CD4-positive, alpha-beta memory T cell (primary cell): ENCODE measurements at regions not wholly inside any gene's neighbourhood (a gene's known extent, or its start where the extent isn't known, plus 50 kb on each side); places are given as distances from the start of the nearest gene placed in this dataset.
A peak's percentile ranks its signal among the peaks of the same experiment; 100 is the strongest.

Experiments used
- CTCF ChIA-PET: fragments of 350-600 bp; sonication (Branson Sonifier 250); formaldehyde crosslinking; loops from one replicate; lab custom pipeline; 2021; ENCODE audit warnings: inconsistent platforms; ENCODE audit not compliant: partially characterized antibody; lab: Charles Lee
- POLR2A ChIA-PET: fragments of 350-600 bp; sonication (Branson Sonifier 250); formaldehyde crosslinking; loops from one replicate; lab custom pipeline; 2021; ENCODE audit not compliant: partially characterized antibody; lab: Charles Lee
- DNase-seq, 5 donors: peaks; one replicate each; pipeline versions ENCODE4 v3.0.0 to v3.0.0-alpha.2; 2020 to 2022; ENCODE audit warnings: mixed read lengths in 1 of 5
- H3K27ac ChIP-seq: one replicate; pipeline ENCODE4 v1.7.0; 2013; ENCODE audit warnings: low read depth, low read length
- H3K27me3 ChIP-seq: 2 replicates; pipeline ENCODE4 v1.7.0; 2013; ENCODE audit warnings: mild to moderate bottlenecking, low read length, moderate library complexity; ENCODE audit not compliant: insufficient read depth
- H3K36me3 ChIP-seq: 2 replicates; pipeline ENCODE4 v1.7.0; 2013; ENCODE audit warnings: mild to moderate bottlenecking, low read length, moderate library complexity; ENCODE audit not compliant: insufficient read depth
- H3K4me1 ChIP-seq: 2 replicates; pipeline ENCODE4 v1.7.0; 2013; ENCODE audit warnings: mild to moderate bottlenecking, low read length, moderate library complexity; ENCODE audit not compliant: insufficient read depth
- H3K4me3 ChIP-seq, 2 donors: one replicate each; pipeline ENCODE4 v1.7.0; 2013; ENCODE audit warnings: low read length in 2 of 2, mild to moderate bottlenecking in 1 of 2
- H3K9me3 ChIP-seq, 2 donors: one replicate each; pipeline ENCODE4 v1.7.0; 2013; ENCODE audit warnings: low read length in 2 of 2, control low read depth in 1 of 2; ENCODE audit not compliant: control insufficient read depth in 1 of 2
- H3K27ac Mint-ChIP-seq, 7 donors: one replicate each; pipeline ENCODE4 v1.8.0; 2020 to 2021; ENCODE audit warnings: mixed read lengths in 7 of 7, mild to moderate bottlenecking in 6 of 7, inconsistent platforms in 3 of 7, moderate library complexity in 3 of 7
- H3K27me3 Mint-ChIP-seq, 2 donors: one replicate each; pipeline ENCODE4 v1.8.0; 2020 to 2021; ENCODE audit warnings: mixed read lengths in 2 of 2
- H3K36me3 Mint-ChIP-seq, 2 donors: one replicate each; pipeline ENCODE4 v1.8.0; 2020 to 2021; ENCODE audit warnings: mixed read lengths in 2 of 2, inconsistent platforms in 1 of 2, mild to moderate bottlenecking in 1 of 2
- H3K4me1 Mint-ChIP-seq, 4 donors: one replicate each; pipeline ENCODE4 v1.8.0; 2020 to 2021; ENCODE audit warnings: mixed read lengths in 4 of 4, mild to moderate bottlenecking in 1 of 4
- H3K4me3 Mint-ChIP-seq, 8 donors: one replicate each; pipeline ENCODE4 v1.8.0; 2020 to 2021; ENCODE audit warnings: mixed read lengths in 8 of 8, mild to moderate bottlenecking in 7 of 8, moderate library complexity in 6 of 8, inconsistent platforms in 3 of 8
- H3K9me3 Mint-ChIP-seq, 8 donors: one replicate each; pipeline ENCODE4 v1.8.0; 2020 to 2021; ENCODE audit warnings: mixed read lengths in 8 of 8, mild to moderate bottlenecking in 5 of 8, inconsistent platforms in 3 of 8, moderate library complexity in 1 of 8
- intact Hi-C: fragments of 100-400 bp; cut with micrococcal nuclease; formaldehyde crosslinking; loops from one replicate; pipeline ENCODE4 v1.15.1; 2023

DNA sequence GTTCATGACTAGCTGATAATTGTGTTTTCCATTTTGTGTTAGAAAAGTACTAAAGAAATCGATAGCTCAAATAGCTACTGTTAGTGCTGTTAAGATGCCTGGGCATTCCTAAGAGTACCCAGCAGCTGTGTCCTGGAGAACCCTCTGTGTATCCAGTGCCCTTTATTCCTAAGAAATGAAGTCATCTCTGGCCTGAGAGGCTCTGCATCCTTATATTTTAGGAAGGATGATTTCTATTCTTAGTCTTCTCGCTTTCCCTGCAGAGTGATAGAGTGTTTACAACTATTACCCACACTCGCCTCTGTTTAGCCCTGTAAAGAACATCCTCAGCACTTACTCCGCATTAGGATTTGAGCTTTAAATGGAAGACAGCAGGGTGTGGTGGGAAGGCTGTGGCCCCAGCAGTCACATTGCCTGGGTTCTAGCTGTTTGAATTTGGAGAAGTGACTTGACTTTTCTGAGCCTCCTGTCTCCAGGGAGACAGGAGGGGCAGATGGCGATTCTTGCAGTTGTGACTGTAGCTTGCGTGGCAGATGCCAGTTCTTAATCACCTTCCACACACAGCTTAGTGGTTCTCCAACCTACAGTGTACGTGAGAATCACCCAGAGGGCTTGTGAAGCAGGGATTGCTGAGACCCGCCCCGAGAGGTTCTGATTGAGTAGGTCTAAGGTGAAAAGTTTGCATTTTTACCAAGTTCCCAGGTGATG is 177.2 kb upstream of the PITX1 start:
- no peaks in the 10 kb centered on the region for H3K9me3 Mint-ChIP-seq
- Histone ChIP-seq H3K4me3 (no peak overlapping the region), H3K36me3 (no peaks in the 10 kb centered on the region), H3K4me1 (no peaks in the 10 kb centered on the region), H3K9me3 (no peaks in the 10 kb centered on the region), H3K27me3 (no peaks in the 10 kb centered on the region), H3K27ac (no peak overlapping the region)
- intact Hi-C loops, result no loop called here
- DNase-seq, result no peak
- no peak overlapping the region for H3K4me3 Mint-ChIP-seq
- peaks cover 0 to 1% (median 0%) of the 10 kb centered on the region in 4 donors for H3K4me1 Mint-ChIP-seq
- H3K27me3 Mint-ChIP-seq, result peaks cover 2 to 11% of the 10 kb centered on the region in 2 donors
- no peaks in the 10 kb centered on the region for H3K36me3 Mint-ChIP-seq
- H3K27ac Mint-ChIP-seq, result no peak overlapping the region
- ChIA-PET POLR2A (no interaction called here), CTCF (no interaction called here)

DNA sequence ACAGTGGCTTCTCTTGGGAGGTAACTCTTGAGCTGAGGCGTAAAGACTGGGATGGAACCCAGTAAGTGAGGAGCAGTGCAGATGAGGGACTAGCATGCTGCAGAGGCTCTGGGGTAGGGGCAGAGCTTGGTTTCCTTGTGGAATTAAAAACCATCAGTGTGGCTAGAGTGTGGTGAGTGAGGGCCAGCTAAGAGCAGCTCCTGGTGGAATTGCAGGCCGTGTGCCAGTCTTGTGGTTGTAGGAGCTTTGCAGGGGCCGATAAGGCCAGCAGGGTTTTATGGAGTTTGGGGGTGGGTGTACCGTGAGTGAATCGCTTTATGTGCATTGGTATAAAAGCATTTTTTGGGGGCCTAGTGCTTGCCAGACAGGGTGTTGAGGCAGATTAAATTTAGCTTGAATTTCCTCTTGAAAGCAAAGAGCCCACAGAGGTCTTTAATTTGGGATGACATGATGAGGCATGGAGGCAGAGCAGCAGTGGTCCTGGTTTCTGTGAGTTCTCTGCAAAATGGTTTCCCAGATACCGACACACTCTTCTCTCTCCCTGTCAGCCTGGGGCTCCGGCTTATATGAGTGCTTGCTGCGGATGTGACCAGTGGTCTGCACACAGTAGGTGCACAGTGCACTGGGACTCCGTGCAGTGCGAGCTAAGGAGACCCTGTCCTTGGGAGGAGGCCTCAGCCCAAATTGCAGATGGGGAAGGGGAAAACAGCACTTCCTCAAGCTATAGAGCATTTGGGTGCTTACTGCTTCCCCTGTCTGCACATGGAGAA is 176.4 kb upstream of the PITX1 start:
- H3K27ac Mint-ChIP-seq, result peak overlapping the region in 1 of 7 donors; percentile 54
- CTCF ChIA-PET, result no interaction called here
- Histone ChIP-seq H3K4me1 (no peaks in the 10 kb centered on the region), H3K27me3 (no peaks in the 10 kb centered on the region), H3K27ac (no peak overlapping the region), H3K9me3 (no peaks in the 10 kb centered on the region), H3K4me3 (no peak overlapping the region), H3K36me3 (no peaks in the 10 kb centered on the region)
- DNase-seq, result no peak
- H3K4me1 Mint-ChIP-seq, result peaks cover 0 to 1% (median 0%) of the 10 kb centered on the region in 4 donors
- no peak overlapping the region for H3K4me3 Mint-ChIP-seq
- intact Hi-C loops, result no loop called here
- H3K27me3 Mint-ChIP-seq, result peaks cover 2 to 7% of the 10 kb centered on the region in 2 donors
- POLR2A ChIA-PET, result no interaction called here
- H3K36me3 Mint-ChIP-seq, result no peaks in the 10 kb centered on the region
- no peaks in the 10 kb centered on the region for H3K9me3 Mint-ChIP-seq

DNA sequence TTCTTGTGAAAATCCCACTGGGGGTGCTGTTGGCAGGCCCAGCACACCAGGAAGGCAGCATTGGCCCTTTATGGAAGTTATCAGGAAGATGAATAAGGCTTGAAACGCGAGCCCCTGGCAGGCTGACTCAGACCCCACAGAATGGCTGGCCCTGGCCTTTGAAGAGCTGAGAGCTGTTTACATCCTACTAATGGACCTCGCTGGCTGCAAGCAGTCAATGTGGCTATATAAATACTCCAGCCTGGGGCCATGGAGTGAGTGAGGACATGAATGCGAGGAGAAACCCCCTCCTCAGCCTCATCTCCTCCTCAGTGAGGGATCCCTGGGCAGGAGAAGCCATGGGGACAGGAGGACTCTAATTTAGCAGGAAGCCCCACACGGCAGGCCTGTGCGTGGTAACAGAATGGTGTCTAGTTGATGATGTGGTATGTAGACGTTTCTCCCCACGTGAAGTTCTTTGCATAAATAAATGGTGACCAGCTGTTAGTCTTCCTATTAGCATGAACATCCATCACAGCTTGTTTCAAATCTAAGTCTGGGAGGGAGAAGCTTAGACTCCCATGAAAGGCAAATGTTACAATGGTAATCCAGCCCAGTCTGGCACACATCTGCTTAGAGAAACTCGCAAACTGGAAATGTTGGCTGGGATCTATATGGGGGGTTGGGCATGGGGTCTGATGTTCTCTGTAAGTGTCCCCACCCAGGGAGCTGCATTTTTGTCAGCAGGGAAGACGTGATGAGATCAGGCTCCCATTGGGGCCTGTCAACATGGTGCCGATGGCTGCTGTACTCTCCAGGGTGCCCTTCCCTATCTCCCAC is 175.1 kb upstream of the PITX1 start:
- H3K4me1 Mint-ChIP-seq, result peaks cover 0 to 1% (median 0%) of the 10 kb centered on the region in 4 donors
- H3K36me3 Mint-ChIP-seq, result no peaks in the 10 kb centered on the region
- Histone ChIP-seq H3K27ac (no peak overlapping the region), H3K36me3 (no peaks in the 10 kb centered on the region), H3K27me3 (no peaks in the 10 kb centered on the region), H3K4me1 (no peaks in the 10 kb centered on the region), H3K4me3 (no peak overlapping the region), H3K9me3 (no peaks in the 10 kb centered on the region)
- H3K9me3 Mint-ChIP-seq, result peaks cover 0 to 6% (median under 1%) of the 10 kb centered on the region in 8 donors
- H3K27ac Mint-ChIP-seq, result no peak overlapping the region
- H3K27me3 Mint-ChIP-seq, result peaks cover 4 to 10% of the 10 kb centered on the region in 2 donors
- CTCF ChIA-PET, result no interaction called here
- no peak for DNase-seq
- no peak overlapping the region for H3K4me3 Mint-ChIP-seq
- POLR2A ChIA-PET, result no interaction called here
- intact Hi-C loops, result no loop called here

DNA sequence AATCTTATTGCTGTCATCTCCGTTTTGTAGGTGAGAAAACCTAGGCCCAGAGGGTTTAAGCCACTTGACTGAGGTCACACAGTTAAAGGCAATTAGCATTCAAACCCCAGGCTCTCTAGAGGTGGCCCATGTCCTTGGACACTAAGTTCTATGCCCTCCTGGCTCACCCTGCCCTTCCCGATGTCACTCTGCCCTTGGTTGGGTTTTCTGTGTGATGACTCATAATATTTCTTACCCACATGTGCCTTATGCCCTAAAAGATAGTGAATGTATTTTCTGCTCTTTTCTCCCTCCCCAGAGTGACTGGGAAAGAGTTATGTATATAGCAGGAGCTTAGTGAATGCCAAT is 174.5 kb upstream of the PITX1 start:
- H3K9me3 Mint-ChIP-seq, result peaks cover 0 to 12% (median 7%) of the 10 kb centered on the region in 8 donors
- Histone ChIP-seq H3K9me3 (no peaks in the 10 kb centered on the region), H3K27me3 (no peaks in the 10 kb centered on the region), H3K36me3 (no peaks in the 10 kb centered on the region), H3K27ac (no peak overlapping the region), H3K4me1 (no peaks in the 10 kb centered on the region), H3K4me3 (no peak overlapping the region)
- H3K4me3 Mint-ChIP-seq, result no peak overlapping the region
- peaks cover 4 to 13% of the 10 kb centered on the region in 2 donors for H3K27me3 Mint-ChIP-seq
- H3K4me1 Mint-ChIP-seq, result peaks cover 0 to 1% (median 0%) of the 10 kb centered on the region in 4 donors
- DNase-seq, result no peak
- no peak overlapping the region for H3K27ac Mint-ChIP-seq
- POLR2A ChIA-PET, result no interaction called here
- peaks cover 1 to 6% of the 10 kb centered on the region in 2 donors for H3K36me3 Mint-ChIP-seq
- intact Hi-C loops, result no loop called here
- CTCF ChIA-PET, result no interaction called here

DNA sequence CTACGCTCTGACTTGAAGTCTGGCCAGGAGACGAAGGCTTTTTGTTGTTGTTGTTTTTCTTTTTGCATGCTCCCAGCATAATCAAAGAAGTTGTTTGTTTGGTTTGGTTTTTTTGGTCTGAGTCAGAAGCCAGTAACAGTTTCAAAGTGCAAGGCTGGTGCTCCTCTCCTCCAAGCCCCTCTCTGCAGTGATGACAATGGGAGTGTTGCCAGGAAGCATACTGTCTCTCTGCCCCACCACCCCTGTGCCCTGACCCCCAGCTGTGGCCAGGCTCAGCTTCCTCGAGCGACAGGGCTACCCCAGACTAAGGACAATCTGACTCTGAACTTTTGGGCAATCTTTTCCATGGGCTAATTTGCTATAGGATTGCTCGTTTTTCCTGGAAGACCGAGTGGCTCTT is 173.8 kb upstream of the PITX1 start:
- Histone ChIP-seq H3K36me3 (no peaks in the 10 kb centered on the region), H3K27me3 (no peaks in the 10 kb centered on the region), H3K4me3 (no peak overlapping the region), H3K27ac (no peak overlapping the region), H3K4me1 (no peaks in the 10 kb centered on the region), H3K9me3 (no peaks in the 10 kb centered on the region)
- intact Hi-C loops, result no loop called here
- Mint-ChIP-seq H3K9me3 (peaks cover 0 to 18% (median 12%) of the 10 kb centered on the region in 8 donors), H3K4me1 (peaks cover 0 to 1% (median 0%) of the 10 kb centered on the region in 4 donors), H3K36me3 (peaks cover 1 to 8% of the 10 kb centered on the region in 2 donors), H3K27me3 (peaks cover 4 to 13% of the 10 kb centered on the region in 2 donors), H3K27ac (no peak overlapping the region), H3K4me3 (no peak overlapping the region)
- no peak for DNase-seq
- POLR2A ChIA-PET, result no interaction called here
- CTCF ChIA-PET, result no interaction called here

GRCh38 chr5:135206862-135207261 is 172.8 kb upstream of the PITX1 start:
- no peak overlapping the region for H3K27ac ChIP-seq
- DNase-seq, result no peak
- H3K4me1 ChIP-seq, result no peaks in the 10 kb centered on the region
- no peak overlapping the region for H3K4me3 Mint-ChIP-seq
- intact Hi-C loops, result no loop called here
- peaks cover 1 to 8% of the 10 kb centered on the region in 2 donors for H3K36me3 Mint-ChIP-seq
- H3K36me3 ChIP-seq, result no peaks in the 10 kb centered on the region
- H3K4me1 Mint-ChIP-seq, result peaks cover 0 to 1% (median 0%) of the 10 kb centered on the region in 4 donors
- H3K27me3 ChIP-seq, result no peaks in the 10 kb centered on the region
- peaks cover 7 to 17% of the 10 kb centered on the region in 2 donors for H3K27me3 Mint-ChIP-seq
- no peaks in the 10 kb centered on the region for H3K9me3 ChIP-seq
- CTCF ChIA-PET, result no interaction called here
- H3K4me3 ChIP-seq, result no peak overlapping the region
- H3K27ac Mint-ChIP-seq, result no peak overlapping the region
- POLR2A ChIA-PET, result no interaction called here
- H3K9me3 Mint-ChIP-seq, result peaks cover 0 to 28% (median 18%) of the 10 kb centered on the region in 8 donors
